MCF 10A (cell line): ENCODE measurements at regions not wholly inside any gene's neighbourhood (a gene's known extent, or its start where the extent isn't known, plus 50 kb on each side); places are given as distances from the start of the nearest gene placed in this dataset.

ENCODE experiments used
- BruUV-seq: library from RNA; stranded (reverse); fragments of 400-500 nt; replicated peaks from 2 replicates; lab custom pipeline; 2021; lab: Mats Ljungman, UMichigan
- CTCF ChIA-PET: fragments of 300-600 bp; sonication (Branson Sonifier 250); formaldehyde crosslinking; extraction: SDS; loops from one replicate; lab custom pipeline; 2021; ENCODE audit warnings: antibody characterized with exemption, inconsistent platforms; lab: Yijun Ruan, JAX
- POLR2A ChIA-PET: fragments of 300-600, 350-650 bp; sonication (Branson Sonifier 250); formaldehyde crosslinking; extraction: SDS; loops from one replicate; lab custom pipeline; 2020; ENCODE audit warnings: antibody characterized with exemption, inconsistent platforms; lab: Yijun Ruan, JAX
- DNase-seq: peaks from one replicate; pipeline ENCODE4 v3.0.0-alpha.2; 2018; ENCODE audit not compliant: unreplicated experiment
- H3K27ac Mint-ChIP-seq: one replicate; pipeline ENCODE4 v1.8.0; 2022; ENCODE audit warnings: mild to moderate bottlenecking, low read depth, mixed read lengths; ENCODE audit not compliant: unreplicated experiment
- H3K27me3 Mint-ChIP-seq: one replicate; pipeline ENCODE4 v1.8.0; 2022; ENCODE audit warnings: mixed read lengths; ENCODE audit not compliant: insufficient read depth, unreplicated experiment
- H3K36me3 Mint-ChIP-seq: one replicate; pipeline ENCODE4 v1.8.0; 2022; ENCODE audit warnings: mild to moderate bottlenecking, moderate library complexity, mixed read lengths; ENCODE audit not compliant: insufficient read depth, unreplicated experiment
- H3K4me1 Mint-ChIP-seq: one replicate; pipeline ENCODE4 v1.8.0; 2022; ENCODE audit warnings: mixed read lengths; ENCODE audit not compliant: insufficient read depth, unreplicated experiment
- H3K4me3 Mint-ChIP-seq: one replicate; pipeline ENCODE4 v1.8.0; 2022; ENCODE audit warnings: mild to moderate bottlenecking, moderate library complexity, mixed read lengths; ENCODE audit not compliant: unreplicated experiment
- H3K9me3 Mint-ChIP-seq: one replicate; pipeline ENCODE4 v1.8.0; 2022; ENCODE audit warnings: mixed read lengths; ENCODE audit not compliant: unreplicated experiment
- intact Hi-C: fragments of 100-400 bp; cut with micrococcal nuclease; formaldehyde crosslinking; loops from 2 replicates; pipeline ENCODE4 v1.14.1; 2022
- TF ChIP-seq, protein P1 (sequence below): fragments of 200-600 bp; IDR thresholded peaks from one replicate; pipeline ENCODE4 v1.8.0; 2022; ENCODE audit warnings: antibody characterized with exemption, mild to moderate bottlenecking; ENCODE audit not compliant: unreplicated experiment

DNA sequence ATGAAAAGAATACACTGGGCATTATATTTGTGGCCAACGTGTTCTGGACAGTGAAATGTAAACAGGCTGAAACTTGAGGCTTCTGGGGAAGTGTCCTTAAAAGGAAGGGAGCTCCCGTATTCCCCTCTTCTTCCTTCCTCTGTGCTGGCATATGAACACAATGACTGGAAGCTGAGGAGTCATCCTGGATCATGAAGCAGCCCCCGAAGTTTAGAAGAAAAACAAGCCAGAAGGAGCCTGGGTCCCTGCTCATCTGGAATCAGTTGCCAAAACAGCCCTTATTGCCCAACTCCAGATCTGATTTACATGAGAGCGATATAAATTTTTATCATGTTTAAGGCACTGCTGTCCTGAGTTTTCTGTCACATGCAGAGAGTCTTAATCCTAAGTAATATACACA is 65.4 kb upstream of the SLC1A1 start:
- intact Hi-C loops: no loop called here

DNA sequence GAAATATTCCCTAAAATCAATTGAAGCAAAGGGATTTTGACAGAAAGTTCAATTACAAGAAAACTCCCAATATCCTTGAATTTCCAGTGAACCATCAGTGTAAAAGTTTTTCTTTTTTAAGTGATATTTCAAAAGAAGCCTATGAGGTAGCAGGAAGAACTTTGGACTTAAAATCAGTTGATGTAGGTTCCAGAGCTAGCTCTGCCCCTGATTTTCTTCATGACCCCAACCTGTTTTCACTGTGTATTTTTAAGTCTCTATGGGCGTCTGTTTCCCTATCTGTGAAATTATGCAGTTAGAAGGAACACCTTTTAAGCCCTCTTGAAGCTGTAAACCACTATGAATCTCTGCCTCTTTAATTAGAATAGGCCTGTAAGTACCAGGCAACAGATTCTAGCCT is 66.2 kb upstream of the SLC1A1 start:
- H3K36me3 Mint-ChIP-seq: no peaks in the 10 kb centered on the region
- CTCF ChIA-PET: interaction anchor here (0.6 kb wide), 1 partner anchor 349 kb away, joined by 3 read pairs; no protein-coding TSS in a partner anchor
- POLR2A ChIA-PET: no interaction called here
- no peaks in the 10 kb centered on the region for H3K9me3 Mint-ChIP-seq
- DNase-seq: no peak
- H3K4me1 Mint-ChIP-seq: no peaks in the 10 kb centered on the region
- no peaks in the 10 kb centered on the region for H3K27me3 Mint-ChIP-seq
- intact Hi-C loops: no loop called here
- H3K4me3 Mint-ChIP-seq: no peak overlapping the region
- no TSS peak for BruUV-seq
- TF ChIP-seq, protein P1, sequence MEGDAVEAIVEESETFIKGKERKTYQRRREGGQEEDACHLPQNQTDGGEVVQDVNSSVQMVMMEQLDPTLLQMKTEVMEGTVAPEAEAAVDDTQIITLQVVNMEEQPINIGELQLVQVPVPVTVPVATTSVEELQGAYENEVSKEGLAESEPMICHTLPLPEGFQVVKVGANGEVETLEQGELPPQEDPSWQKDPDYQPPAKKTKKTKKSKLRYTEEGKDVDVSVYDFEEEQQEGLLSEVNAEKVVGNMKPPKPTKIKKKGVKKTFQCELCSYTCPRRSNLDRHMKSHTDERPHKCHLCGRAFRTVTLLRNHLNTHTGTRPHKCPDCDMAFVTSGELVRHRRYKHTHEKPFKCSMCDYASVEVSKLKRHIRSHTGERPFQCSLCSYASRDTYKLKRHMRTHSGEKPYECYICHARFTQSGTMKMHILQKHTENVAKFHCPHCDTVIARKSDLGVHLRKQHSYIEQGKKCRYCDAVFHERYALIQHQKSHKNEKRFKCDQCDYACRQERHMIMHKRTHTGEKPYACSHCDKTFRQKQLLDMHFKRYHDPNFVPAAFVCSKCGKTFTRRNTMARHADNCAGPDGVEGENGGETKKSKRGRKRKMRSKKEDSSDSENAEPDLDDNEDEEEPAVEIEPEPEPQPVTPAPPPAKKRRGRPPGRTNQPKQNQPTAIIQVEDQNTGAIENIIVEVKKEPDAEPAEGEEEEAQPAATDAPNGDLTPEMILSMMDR: no peak
- H3K27ac Mint-ChIP-seq: no peak overlapping the region

More for the DNA sequence above, 65.4 kb upstream of the SLC1A1 start:
- TF ChIP-seq, protein P1: no peak
- no TSS peak for BruUV-seq
- Mint-ChIP-seq H3K4me1 (no peaks in the 10 kb centered on the region), H3K36me3 (no peaks in the 10 kb centered on the region), H3K27ac (no peak overlapping the region), H3K27me3 (no peaks in the 10 kb centered on the region), H3K4me3 (no peak overlapping the region), H3K9me3 (no peaks in the 10 kb centered on the region)
- DNase-seq: no peak
- POLR2A ChIA-PET: no interaction called here
- CTCF ChIA-PET: interaction anchor here (0.6 kb wide), 1 partner anchor 380 kb away, joined by 3 read pairs; no protein-coding TSS in a partner anchor

DNA sequence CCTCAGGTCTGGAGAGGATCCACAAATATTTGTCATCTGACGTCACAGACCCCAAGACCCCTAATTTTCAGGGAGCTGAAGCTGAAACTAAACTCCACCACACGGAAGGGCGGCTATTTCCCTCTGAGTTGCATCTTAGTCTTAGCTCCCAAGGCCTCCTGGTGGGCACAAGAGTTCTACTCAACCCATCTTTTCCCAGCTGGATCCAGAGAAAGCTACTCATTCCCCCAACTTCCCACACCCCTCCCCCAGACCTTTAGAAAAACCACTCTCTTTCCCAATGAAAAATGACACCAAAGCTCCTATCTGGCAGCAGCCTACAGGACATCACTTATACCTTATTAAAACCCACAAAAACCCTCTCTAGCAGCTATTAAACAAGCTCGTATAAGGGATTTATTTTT is 67.1 kb upstream of the SLC1A1 start:
- intact Hi-C loops: no loop called here
- DNase-seq: no peak
- Mint-ChIP-seq H3K4me3 (no peak overlapping the region), H3K36me3 (no peaks in the 10 kb centered on the region), H3K27ac (no peak overlapping the region), H3K27me3 (no peaks in the 10 kb centered on the region), H3K4me1 (no peaks in the 10 kb centered on the region), H3K9me3 (no peaks in the 10 kb centered on the region)
- ChIA-PET CTCF (interaction anchor here (0.6 kb wide), 1 partner anchor 181 kb away, joined by 4 read pairs; no protein-coding TSS in a partner anchor), POLR2A (interaction anchor here (0.7 kb wide), 1 partner anchor 199 kb away, joined by 3 read pairs; no protein-coding TSS in a partner anchor)
- TF ChIP-seq, protein P1: no peak
- BruUV-seq: no TSS peak

DNA sequence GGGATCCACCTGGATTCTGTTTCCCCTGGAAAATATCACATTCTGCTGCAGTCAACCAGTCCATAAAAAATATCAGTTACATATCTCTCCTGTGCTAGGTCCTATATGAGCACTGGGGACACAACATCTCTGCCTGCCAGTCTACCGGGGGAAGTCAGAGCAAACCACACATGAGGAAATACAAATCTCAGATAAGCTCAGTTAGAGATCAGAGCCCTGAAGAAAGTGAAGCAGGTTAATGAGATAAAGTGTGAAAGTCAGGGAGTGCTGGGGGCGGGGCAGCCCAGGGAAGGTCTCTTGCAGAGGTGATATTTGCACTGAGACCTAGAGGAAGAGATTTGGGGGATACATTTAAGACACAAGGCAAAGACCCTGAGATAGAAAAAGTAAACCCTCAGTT is 67.8 kb upstream of the SLC1A1 start:
- no peaks in the 10 kb centered on the region for H3K36me3 Mint-ChIP-seq
- no peaks in the 10 kb centered on the region for H3K27me3 Mint-ChIP-seq
- no TSS peak for BruUV-seq
- POLR2A ChIA-PET: no interaction called here
- CTCF ChIA-PET: no interaction called here
- no peak overlapping the region for H3K4me3 Mint-ChIP-seq
- no peak overlapping the region for H3K27ac Mint-ChIP-seq
- TF ChIP-seq, protein P1: no peak
- intact Hi-C loops: no loop called here
- no peaks in the 10 kb centered on the region for H3K4me1 Mint-ChIP-seq
- DNase-seq: no peak
- H3K9me3 Mint-ChIP-seq: no peaks in the 10 kb centered on the region
